ENCODE measurements at regions not wholly inside any gene's neighbourhood (a gene's known extent, or its start where the extent isn't known, plus 50 kb on each side); places are given as distances from the start of the nearest gene placed in this dataset.

DNA sequence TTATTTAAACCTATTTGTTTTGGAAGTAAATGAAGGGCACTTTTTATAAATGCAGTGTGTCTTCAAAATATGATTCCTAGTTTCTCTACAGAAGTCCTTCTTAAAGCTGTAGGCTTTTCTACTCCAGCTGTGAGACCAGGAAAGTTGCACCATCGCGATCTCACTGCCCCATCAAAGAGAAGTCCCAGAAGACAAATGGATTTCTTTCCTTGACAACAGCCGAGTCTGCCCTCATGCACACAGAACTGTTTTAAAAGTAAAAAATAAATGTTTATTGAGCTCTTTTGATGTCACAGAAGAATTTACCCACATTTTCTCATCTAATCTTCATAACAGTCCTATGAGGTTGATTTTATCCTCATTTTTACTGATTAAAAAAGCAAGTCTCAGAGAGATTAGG, 324.4 kb upstream of the NT5E start:
- DNase-seq (ENCODE audit: low read depth, low spot score) (no peak), ATAC-seq (no peak)
- H3K27ac ChIP-seq (ENCODE audit: low read length), result no peak overlapping the region
- CTCF ChIA-PET, result interaction anchor here (0.7 kb wide), 1 partner anchor 9 kb away, joined by 3 read pairs; no protein-coding TSS in a partner anchor
- H3K27me3 ChIP-seq (ENCODE audit: control insufficient read depth, insufficient read depth, low read length), result no peaks in the 10 kb centered on the region; the same call in 1 of the 2 replicates
- no TSS peak for BruUV-seq (replicated peaks)
- no peaks in the 10 kb centered on the region for H3K4me1 ChIP-seq (ENCODE audit: control insufficient read depth, insufficient read depth, low read length)
- H3K36me3 ChIP-seq (ENCODE audit: control insufficient read depth, insufficient read depth, low read length), result no peaks in the 10 kb centered on the region
- intact Hi-C loops (cut with micrococcal nuclease; ENCODE audit: unreplicated experiment), result loop anchor here (10.0 kb wide), 1 partner anchor 701 kb away; no protein-coding TSS in a partner anchor
- TF ChIP-seq, protein P1, sequence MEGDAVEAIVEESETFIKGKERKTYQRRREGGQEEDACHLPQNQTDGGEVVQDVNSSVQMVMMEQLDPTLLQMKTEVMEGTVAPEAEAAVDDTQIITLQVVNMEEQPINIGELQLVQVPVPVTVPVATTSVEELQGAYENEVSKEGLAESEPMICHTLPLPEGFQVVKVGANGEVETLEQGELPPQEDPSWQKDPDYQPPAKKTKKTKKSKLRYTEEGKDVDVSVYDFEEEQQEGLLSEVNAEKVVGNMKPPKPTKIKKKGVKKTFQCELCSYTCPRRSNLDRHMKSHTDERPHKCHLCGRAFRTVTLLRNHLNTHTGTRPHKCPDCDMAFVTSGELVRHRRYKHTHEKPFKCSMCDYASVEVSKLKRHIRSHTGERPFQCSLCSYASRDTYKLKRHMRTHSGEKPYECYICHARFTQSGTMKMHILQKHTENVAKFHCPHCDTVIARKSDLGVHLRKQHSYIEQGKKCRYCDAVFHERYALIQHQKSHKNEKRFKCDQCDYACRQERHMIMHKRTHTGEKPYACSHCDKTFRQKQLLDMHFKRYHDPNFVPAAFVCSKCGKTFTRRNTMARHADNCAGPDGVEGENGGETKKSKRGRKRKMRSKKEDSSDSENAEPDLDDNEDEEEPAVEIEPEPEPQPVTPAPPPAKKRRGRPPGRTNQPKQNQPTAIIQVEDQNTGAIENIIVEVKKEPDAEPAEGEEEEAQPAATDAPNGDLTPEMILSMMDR (IDR thresholded peaks at IDR 0.05), result no peak
- TF ChIP-seq SIN3A (IDR thresholded peaks at IDR 0.05; ENCODE audit: borderline replicate concordance, insufficient read depth, low read depth, low read length), result no peak
- TF ChIP-seq REST (IDR thresholded peaks at IDR 0.05; ENCODE audit: insufficient read depth in 1 of 2, low read depth in 2 of 2, low read length in 1 of 2), result no peak
- TF ChIP-seq TCF7L2 (IDR thresholded peaks at IDR 0.05; ENCODE audit: low read depth, low read length), result no peak
- no peak for TF ChIP-seq POLR2AphosphoS5 (IDR thresholded peaks at IDR 0.05; ENCODE audit: low read depth, low read length)
- no peak overlapping the region for H3K4me3 ChIP-seq (ENCODE audit: low read depth in 2 of 2, low read length in 2 of 2)
- POLR2A ChIA-PET, result no interaction called here
- H3K9me3 ChIP-seq (ENCODE audit: control insufficient read depth, insufficient read depth, low read depth, low read length), result no peaks in the 10 kb centered on the region
- in situ Hi-C loops (cut with HindIII; ENCODE audit: low pct_unique_long_range_greater_than_20kb, low sequenced_read_pairs), result no loop called here

GRCh38 chr6:85124472-85125354, 325.2 kb upstream of the NT5E start:
- Histone ChIP-seq H3K27ac (ENCODE audit: low read length) (no peak overlapping the region), H3K9me3 (ENCODE audit: control insufficient read depth, insufficient read depth, low read depth, low read length) (no peaks in the 10 kb centered on the region), H3K4me1 (ENCODE audit: control insufficient read depth, insufficient read depth, low read length) (no peaks in the 10 kb centered on the region), H3K27me3 (ENCODE audit: control insufficient read depth, insufficient read depth, low read length) (no peaks in the 10 kb centered on the region; the same call in 1 of the 2 replicates), H3K36me3 (ENCODE audit: control insufficient read depth, insufficient read depth, low read length) (no peaks in the 10 kb centered on the region), H3K4me3 (ENCODE audit: low read depth in 2 of 2, low read length in 2 of 2) (no peak overlapping the region)
- DNase-seq (ENCODE audit: low read depth, low spot score) (no peak), ATAC-seq (no peak)
- TF ChIP-seq TCF7L2 (IDR thresholded peaks at IDR 0.05; ENCODE audit: low read depth, low read length) (no peak), SIN3A (IDR thresholded peaks at IDR 0.05; ENCODE audit: borderline replicate concordance, insufficient read depth, low read depth, low read length) (no peak), REST (IDR thresholded peaks at IDR 0.05; ENCODE audit: insufficient read depth in 1 of 2, low read depth in 2 of 2, low read length in 1 of 2) (no peak), POLR2AphosphoS5 (IDR thresholded peaks at IDR 0.05; ENCODE audit: low read depth, low read length) (no peak)
- TF ChIP-seq, protein P1 (IDR thresholded peaks at IDR 0.05), result no peak
- no TSS peak for BruUV-seq (replicated peaks)
- intact Hi-C loops (cut with micrococcal nuclease; ENCODE audit: unreplicated experiment), result loop anchor here (10.0 kb wide), 1 partner anchor 700 kb away; no protein-coding TSS in a partner anchor
- in situ Hi-C loops (cut with HindIII; ENCODE audit: low pct_unique_long_range_greater_than_20kb, low sequenced_read_pairs), result no loop called here
- ChIA-PET POLR2A (no interaction called here), CTCF (no interaction called here)
